ENCODE measurements at regions not wholly inside any gene's neighbourhood (a gene's known extent, or its start where the extent isn't known, plus 50 kb on each side); places are given as distances from the start of the nearest gene placed in this dataset.

DNA sequence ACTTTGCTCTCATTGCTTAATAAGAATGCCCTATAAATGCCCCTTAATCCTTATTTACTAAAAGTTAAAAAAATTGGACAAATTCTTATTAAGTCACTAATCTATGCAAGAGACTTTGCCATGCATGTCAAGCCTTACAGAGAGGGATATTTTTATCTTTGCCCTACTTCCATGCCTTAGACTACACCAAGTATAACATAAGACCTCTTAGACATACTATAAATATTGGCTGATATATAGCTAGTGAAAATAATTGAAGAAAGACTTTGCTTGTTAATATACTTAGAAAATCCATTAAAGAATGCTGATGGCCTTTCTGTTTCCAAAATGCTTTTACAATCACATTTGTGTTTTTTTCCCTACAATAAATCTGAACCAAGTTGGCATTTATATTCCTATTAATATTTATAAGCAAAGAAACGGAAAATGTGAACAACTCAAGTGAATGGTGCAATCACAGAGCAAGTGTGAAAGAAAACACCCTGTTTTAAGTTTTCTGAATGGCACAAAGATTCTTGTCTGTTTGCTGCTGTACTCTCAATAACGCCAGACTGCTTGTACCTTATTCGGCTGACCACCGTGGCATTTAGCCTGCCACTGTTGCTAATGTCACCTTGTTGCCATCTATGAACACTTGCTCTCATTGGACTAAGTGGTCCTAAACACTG, 105.0 kb downstream of the MC4R start:
- 71 to 73% methylated on average over 4 of the region's 4 CpGs for WGBS, 2 donors
- TF ChIP-seq, protein P1, sequence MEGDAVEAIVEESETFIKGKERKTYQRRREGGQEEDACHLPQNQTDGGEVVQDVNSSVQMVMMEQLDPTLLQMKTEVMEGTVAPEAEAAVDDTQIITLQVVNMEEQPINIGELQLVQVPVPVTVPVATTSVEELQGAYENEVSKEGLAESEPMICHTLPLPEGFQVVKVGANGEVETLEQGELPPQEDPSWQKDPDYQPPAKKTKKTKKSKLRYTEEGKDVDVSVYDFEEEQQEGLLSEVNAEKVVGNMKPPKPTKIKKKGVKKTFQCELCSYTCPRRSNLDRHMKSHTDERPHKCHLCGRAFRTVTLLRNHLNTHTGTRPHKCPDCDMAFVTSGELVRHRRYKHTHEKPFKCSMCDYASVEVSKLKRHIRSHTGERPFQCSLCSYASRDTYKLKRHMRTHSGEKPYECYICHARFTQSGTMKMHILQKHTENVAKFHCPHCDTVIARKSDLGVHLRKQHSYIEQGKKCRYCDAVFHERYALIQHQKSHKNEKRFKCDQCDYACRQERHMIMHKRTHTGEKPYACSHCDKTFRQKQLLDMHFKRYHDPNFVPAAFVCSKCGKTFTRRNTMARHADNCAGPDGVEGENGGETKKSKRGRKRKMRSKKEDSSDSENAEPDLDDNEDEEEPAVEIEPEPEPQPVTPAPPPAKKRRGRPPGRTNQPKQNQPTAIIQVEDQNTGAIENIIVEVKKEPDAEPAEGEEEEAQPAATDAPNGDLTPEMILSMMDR (IDR thresholded peaks at IDR 0.05): no peak
- no peak for TF ChIP-seq POLR2A (IDR thresholded peaks at IDR 0.05)
- no peak for DNase-seq (ENCODE audit: low spot score in 2 of 2)
- intact Hi-C loops (cut with DNase I; ENCODE audit: low total_unique reads): no loop called here
- H3K4me3 ChIP-seq (ENCODE audit: low read depth, poor library complexity, severe bottlenecking): no peak overlapping the region

DNA sequence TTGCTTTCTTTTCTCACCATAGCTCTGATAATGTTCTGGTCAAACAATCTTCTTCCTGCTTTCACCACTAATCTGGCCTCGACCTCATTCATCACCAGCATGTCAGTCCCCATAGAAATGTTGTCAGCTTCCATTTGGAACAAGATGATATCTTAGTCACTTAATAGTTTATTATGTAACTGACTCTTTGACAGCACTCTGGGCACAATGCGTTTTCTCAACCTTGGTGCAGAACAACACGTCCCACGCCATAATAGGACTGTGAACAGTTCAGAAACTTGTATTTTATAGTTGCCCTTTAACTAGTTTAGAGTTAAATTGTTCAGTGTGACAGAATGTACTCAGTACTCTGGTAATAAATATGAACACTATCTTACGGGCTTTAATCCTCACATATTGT, 106.0 kb downstream of the MC4R start:
- WGBS, 2 donors: 66 to 69% methylated on average over 5 of the region's 5 CpGs
- no peak for TF ChIP-seq POLR2A (IDR thresholded peaks at IDR 0.05)
- TF ChIP-seq, protein P1 (IDR thresholded peaks at IDR 0.05): no peak
- DNase-seq (ENCODE audit: low spot score in 2 of 2): no peak
- H3K4me3 ChIP-seq (ENCODE audit: low read depth, poor library complexity, severe bottlenecking): no peak overlapping the region
- intact Hi-C loops (cut with DNase I; ENCODE audit: low total_unique reads): no loop called here

DNA sequence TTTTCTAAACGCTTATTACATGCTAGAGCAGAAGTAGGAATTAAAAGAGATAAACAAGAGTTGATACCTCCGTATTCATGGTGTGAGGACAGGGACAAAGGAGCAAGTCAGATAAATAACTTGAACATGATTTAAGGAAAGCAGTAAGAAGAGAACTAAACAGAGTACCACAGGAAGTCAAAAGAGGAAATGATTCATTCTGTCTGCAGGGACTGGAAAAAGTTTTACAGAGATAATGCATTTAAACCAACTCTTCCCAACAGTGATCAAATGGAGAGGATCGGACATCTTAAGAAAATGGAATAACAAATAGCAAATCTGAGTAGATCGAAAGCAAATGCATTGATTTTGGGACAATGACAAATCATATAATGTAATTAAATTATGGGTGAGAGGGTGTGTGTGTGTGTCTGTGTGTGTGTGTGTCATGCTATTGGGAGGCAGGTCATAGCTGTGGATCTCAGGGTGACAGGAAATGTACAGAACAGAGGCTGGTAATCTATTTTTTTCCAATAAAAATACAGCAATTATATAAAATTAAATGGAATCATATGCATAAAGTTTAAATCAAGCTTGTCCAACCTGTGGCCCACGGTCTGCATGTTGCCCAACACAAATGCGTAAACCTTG, 113.4 kb downstream of the MC4R start:
- TF ChIP-seq, protein P1 (IDR thresholded peaks at IDR 0.05): no peak
- TF ChIP-seq POLR2A (IDR thresholded peaks at IDR 0.05): no peak
- intact Hi-C loops (cut with DNase I; ENCODE audit: low total_unique reads): no loop called here
- no peak overlapping the region for H3K4me3 ChIP-seq (ENCODE audit: low read depth, poor library complexity, severe bottlenecking)
- no peak for DNase-seq (ENCODE audit: low spot score in 2 of 2)
- WGBS, 2 donors: 83 to 90% methylated on average over 6 of the region's 6 CpGs

DNA sequence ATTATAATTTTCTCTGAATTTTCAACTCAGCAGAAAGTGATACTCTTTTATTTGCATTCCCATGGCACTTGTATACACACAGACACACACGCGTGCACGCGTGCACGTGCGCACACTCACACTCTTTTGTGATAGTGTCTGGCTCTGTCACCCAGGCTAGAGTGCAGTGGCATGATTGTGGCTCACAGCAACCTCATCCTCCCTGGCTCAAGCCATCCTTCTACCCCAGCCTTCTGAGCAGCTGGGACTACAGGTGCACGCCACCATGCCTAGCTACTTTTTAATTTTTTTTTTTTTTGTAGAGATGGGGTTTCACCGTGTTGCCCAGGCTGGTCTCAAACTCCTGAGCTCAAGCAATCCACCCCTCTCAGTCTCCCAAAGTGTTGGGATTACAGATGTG, 123.2 kb downstream of the MC4R start:
- TF ChIP-seq, protein P1 (IDR thresholded peaks at IDR 0.05): no peak
- no peak for TF ChIP-seq POLR2A (IDR thresholded peaks at IDR 0.05)
- intact Hi-C loops (cut with DNase I; ENCODE audit: low total_unique reads): no loop called here
- WGBS, 2 donors: 95 to 96% methylated on average over 8 of the region's 8 CpGs
- H3K4me3 ChIP-seq (ENCODE audit: low read depth, poor library complexity, severe bottlenecking): no peak overlapping the region
- DNase-seq (ENCODE audit: low spot score in 2 of 2): no peak

DNA sequence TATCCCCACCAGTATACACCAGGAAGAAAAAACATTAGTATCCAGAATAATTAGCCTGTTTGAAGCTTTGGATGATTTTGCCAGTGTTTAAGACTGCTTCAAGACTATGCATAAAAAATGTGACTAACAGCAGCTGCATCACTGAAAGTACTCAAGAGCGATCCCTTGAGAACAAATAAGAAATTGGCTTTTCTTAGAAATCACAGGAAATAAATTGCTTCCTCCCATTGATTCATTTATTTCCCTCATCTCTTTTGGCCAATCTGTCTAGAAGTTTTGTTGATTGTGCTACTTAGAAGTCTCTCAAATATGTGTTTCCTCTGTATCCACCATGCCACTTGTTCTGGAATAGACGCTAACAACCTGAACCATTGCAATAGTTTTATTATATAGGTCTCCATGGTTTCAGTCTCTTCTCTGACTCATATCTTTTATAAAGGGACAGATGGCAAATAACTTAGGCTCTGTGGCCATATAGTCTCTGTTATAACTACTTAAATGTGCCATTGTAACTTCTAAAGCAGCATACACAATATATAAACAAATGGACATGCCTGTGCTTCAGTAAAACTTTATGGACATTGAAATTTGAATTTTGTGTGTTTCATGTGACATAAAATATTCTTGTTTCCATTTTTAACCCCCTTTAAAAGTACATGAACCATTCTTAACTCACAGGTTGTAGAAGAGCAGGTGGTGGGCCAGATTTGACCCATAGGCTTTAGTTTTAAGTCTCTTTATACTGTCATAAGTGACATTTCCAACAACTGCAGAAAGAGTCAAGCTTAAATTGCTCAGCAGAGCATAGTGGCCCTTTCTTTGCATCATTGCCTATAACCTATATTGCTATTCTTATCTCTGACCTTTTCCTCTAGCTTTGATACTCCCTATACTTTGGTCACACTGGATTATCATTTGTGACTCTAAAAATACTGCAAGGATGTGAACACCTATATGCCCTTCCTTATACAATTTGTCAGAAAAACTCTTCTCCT, 123.9 kb downstream of the MC4R start:
- TF ChIP-seq, protein P1 (IDR thresholded peaks at IDR 0.05): no peak
- TF ChIP-seq POLR2A (IDR thresholded peaks at IDR 0.05): no peak
- DNase-seq (ENCODE audit: low spot score in 2 of 2): no peak
- intact Hi-C loops (cut with DNase I; ENCODE audit: low total_unique reads): no loop called here
- 70 to 76% methylated on average over 2 of the region's 2 CpGs for WGBS, 2 donors
- no peak overlapping the region for H3K4me3 ChIP-seq (ENCODE audit: low read depth, poor library complexity, severe bottlenecking)

Data from lower leg skin (tissue), 4 donors.